22Rv1 (cell line): ENCODE measurements at regions not wholly inside any gene's neighbourhood (a gene's known extent, or its start where the extent isn't known, plus 50 kb on each side); places are given as distances from the start of the nearest gene placed in this dataset.

Source experiments
- H3K27ac ChIP-seq: fragments of 450-650 bp; 2 replicates; pipeline ENCODE4 v1.5.1; 2017
- CTCF ChIP-seq: fragments of 450-650 bp; IDR thresholded peaks from 2 replicates; pipeline ENCODE4 v1.5.1; 2017; ENCODE audit warnings: mild to moderate bottlenecking
- ZFX ChIP-seq: fragments of 450-650 bp; IDR thresholded peaks from 2 replicates; pipeline ENCODE4 v1.6.1; 2017; ENCODE audit warnings: antibody characterized with exemption, borderline replicate concordance

GRCh38 chr2:146633159-146633558 lies 1211.7 kb upstream of the ACVR2A start:
- H3K27ac ChIP-seq = no peak overlapping the region
- TF ChIP-seq CTCF (no peak), ZFX (no peak)

DNA sequence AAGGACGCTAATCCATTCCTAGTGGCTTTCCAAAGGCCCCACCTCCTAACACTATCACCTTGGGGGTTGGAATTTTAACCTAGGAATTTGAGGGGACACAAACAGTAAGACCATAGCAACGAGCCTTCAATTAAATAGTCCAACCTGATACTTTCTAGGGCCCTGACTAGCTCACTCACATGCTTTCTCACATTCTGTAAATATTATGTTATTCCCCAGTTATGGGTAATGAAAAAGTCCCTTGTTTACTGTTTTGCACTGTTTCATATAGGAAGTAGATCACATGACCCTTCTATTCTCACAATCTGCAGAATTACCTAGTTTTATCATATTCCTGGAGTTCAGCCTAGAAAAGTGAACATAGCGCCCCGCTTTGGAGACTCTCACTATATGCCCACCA lies 1212.1 kb upstream of the ACVR2A start:
- TF ChIP-seq CTCF (no peak), ZFX (no peak)
- H3K27ac ChIP-seq = no peak overlapping the region

GRCh38 chr2:146624430-146625160 lies 1220.2 kb upstream of the ACVR2A start:
- H3K27ac ChIP-seq = no peak overlapping the region
- TF ChIP-seq CTCF (no peak), ZFX (no peak)

DNA sequence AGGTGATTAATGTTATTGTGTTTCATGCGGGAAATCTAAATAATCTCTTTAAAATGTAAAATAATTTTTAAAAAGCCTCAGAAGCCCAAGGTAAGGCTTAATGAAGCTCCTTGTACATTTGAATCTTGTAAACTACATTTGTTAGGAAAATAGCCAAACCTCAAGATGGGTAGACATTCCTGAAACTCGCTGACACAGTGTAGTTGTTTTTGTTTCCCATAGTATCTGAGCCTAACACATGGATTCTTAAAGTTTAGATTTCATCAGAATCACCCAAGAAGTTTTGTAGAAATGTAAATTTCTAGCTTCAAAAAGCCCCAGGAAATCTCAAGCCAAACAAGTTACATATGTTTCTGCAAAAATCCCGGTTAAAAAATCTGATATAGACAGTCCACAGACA lies 1221.1 kb upstream of the ACVR2A start:
- TF ChIP-seq ZFX = no peak
- TF ChIP-seq CTCF = no peak
- H3K27ac ChIP-seq = no peak overlapping the region

GRCh38 chr2:146621656-146622055 lies 1223.2 kb upstream of the ACVR2A start:
- no peak for TF ChIP-seq ZFX
- no peak for TF ChIP-seq CTCF
- H3K27ac ChIP-seq = no peak overlapping the region

GRCh38 chr2:146615778-146616177 lies 1229.1 kb upstream of the ACVR2A start:
- TF ChIP-seq ZFX (no peak), CTCF (no peak)
- H3K27ac ChIP-seq = no peak overlapping the region

DNA sequence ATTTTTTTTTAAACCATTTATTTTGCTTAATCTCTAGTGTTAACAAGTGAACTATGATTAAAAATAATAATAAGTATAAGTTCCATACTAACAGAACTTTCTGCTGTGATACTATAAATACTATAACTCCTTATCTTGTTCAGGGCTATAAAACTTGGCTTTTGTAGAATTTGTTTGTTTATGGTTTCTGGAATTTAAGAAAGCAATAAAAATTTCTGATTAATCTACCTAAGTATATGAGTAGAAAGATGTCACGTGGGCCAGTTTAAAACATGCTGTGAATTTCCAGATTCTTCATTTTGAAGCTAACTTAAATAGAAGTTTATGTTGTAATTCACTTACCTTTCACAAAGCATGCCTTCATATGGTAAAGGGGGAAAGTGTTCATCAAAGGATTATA lies 1236.3 kb upstream of the ACVR2A start:
- no peak for TF ChIP-seq ZFX
- TF ChIP-seq CTCF = no peak
- no peak overlapping the region for H3K27ac ChIP-seq
